Fibroblast of peridontal ligament (primary cell): ENCODE measurements at regions not wholly inside any gene's neighbourhood (a gene's known extent, or its start where the extent isn't known, plus 50 kb on each side); places are given as distances from the start of the nearest gene placed in this dataset.

ENCODE experiments used
- DNase-seq: peaks from one replicate; pipeline ENCODE4 v3.0.0-alpha.2; 2010; ENCODE audit errors: extremely low read depth

GRCh38 chr2:75278821-75279379 is 79.6 kb upstream of the TACR1 start:
- DNase-seq, result no peak

- no peak for DNase-seq
Observed at GRCh38 chr2:75278314-75278713, 79.0 kb upstream of the TACR1 start.

- DNase-seq, result peak; percentile 55
Observed at GRCh38 chr2:75277111-75277510, 77.8 kb upstream of the TACR1 start.

- peak; percentile 54 for DNase-seq
Observed at GRCh38 chr2:75276093-75277029, 77.0 kb upstream of the TACR1 start.

- no peak for DNase-seq
Observed at GRCh38 chr2:75274936-75275335, 75.6 kb upstream of the TACR1 start.

- no peak for DNase-seq
Observed at GRCh38 chr2:75268112-75268511, 68.8 kb upstream of the TACR1 start.

GRCh38 chr2:75261923-75262322 is 62.6 kb upstream of the TACR1 start:
- no peak for DNase-seq

GRCh38 chr2:75260946-75261345 is 61.6 kb upstream of the TACR1 start:
- DNase-seq, result no peak

GRCh38 chr2:75258620-75259019 is 59.3 kb upstream of the TACR1 start:
- DNase-seq, result no peak

- DNase-seq, result no peak
Observed at GRCh38 chr2:75256485-75256884, 57.2 kb upstream of the TACR1 start.

- DNase-seq, result no peak
Observed at GRCh38 chr2:75253526-75253925, 54.2 kb upstream of the TACR1 start.

GRCh38 chr2:75251896-75252295 is 52.6 kb upstream of the TACR1 start:
- no peak for DNase-seq
